NCI-H2171 (cell line): ENCODE measurements at regions not wholly inside any gene's neighbourhood (a gene's known extent, or its start where the extent isn't known, plus 50 kb on each side); places are given as distances from the start of the nearest gene placed in this dataset.

Experiments used
- DNase-seq: peaks from one replicate; lab custom pipeline; 2025; lab: John Stamatoyannopoulos, UW

DNA sequence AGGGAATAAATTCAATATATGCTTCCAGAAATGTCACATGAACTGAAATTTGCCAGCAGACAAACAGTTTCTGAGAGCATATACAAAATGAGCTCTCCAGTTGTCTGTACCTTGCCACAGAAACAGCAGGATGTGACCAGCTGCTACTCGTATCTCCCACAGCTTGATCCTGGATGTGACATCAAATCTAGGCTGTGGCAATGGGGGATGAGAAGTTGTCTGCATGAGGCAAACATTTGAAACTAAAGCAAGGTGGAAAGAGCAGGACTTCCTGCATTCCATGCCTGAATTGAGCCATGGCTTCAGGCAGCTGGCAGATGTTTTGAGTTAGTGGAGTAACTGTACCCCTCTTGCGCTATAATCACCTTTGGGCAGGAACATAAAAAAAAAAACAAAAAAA is 1724.0 kb downstream of the RPA4 start:
- no peak for DNase-seq

DNA sequence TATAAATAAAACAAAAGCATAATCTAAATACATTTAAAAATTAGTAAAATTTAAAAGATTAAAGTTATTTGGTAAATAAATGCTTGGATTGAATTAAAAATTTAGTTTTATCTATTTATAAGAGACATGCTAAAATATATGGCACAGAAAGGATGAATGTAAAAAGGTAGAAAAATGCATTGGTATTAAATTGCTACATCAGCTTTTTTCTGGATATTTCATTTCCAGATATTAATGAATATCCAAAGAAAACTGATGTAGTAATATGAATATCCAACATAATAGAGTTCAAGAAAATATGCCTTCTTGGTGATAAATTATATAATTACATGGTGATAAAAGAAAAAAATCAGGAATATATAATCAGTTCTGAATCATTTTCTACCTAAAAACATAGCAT is 1743.9 kb downstream of the RPA4 start:
- DNase-seq: no peak

DNA sequence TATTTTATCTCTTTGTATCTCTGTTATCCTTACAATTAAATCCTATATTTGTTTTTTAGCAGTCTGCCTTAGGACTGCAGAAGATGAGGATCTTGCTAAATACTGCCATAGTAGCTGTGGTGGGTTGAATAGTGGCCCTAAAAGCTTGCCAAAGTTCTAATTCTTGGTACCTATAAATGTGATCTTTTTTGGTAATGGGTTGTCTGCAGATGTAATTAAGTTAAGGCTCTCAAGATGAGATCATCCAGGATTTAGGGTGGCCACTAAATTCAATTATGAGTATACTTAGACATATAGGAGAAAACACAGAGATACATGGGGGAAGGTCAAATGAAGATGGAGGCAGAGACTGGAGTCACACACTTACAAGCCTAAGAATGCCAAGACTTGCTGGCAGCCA is 1753.7 kb downstream of the RPA4 start:
- DNase-seq: no peak

DNA sequence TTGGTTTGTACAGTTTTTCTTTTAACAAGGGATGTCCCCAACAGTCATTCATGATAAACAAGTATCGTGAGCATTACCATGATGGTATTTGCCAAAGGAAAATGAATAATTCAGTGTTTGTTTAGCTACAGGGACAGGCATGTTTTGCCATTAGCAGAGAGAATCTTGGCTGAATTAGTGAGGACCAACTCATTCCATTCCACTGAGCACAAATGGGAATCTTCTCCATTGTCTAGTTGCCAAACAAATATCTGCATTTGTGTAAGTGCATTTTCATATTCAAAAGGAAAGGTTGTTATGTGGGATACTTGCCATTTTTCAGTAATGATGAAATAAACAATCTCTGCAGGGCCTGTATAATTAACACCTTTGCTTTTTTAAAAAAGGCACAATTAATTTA is 1762.6 kb downstream of the RPA4 start:
- DNase-seq: no peak

DNA sequence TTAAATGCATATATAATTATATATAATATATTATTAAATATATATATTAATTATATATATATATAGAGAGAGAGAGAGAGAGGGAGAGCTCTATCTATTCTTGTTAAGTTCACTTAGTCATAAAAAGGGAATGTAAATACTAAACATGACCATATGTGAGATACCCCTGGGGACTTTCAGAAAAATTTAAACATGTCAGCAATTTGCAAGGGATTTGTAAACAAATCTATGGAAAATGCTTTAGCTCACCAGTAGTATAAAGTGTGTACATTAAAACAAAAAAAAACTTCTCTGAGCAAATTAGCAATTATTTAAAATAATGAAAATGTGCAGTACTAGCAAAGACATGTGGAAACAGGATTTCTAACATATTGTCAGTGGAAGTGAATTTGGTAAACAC is 1755.5 kb downstream of the PCDH19 start:
- no peak for DNase-seq
